HUDEP-2 (cell line): ENCODE measurements at regions not wholly inside any gene's neighbourhood (a gene's known extent, or its start where the extent isn't known, plus 50 kb on each side); places are given as distances from the start of the nearest gene placed in this dataset.
A peak's percentile ranks its signal among the peaks of the same experiment; 100 is the strongest.
"Not testable (repeated sequence)": the region's sequence is repeated elsewhere in the genome, so short reads cannot be mapped to it uniquely, and the experiment has no call there.

Experiments
- DNase-seq, 76 experiments: peaks; one replicate each; lab custom pipeline; 2025; ENCODE audit not compliant: unreplicated experiment in 76 of 76; lab: John Stamatoyannopoulos, UW

DNA sequence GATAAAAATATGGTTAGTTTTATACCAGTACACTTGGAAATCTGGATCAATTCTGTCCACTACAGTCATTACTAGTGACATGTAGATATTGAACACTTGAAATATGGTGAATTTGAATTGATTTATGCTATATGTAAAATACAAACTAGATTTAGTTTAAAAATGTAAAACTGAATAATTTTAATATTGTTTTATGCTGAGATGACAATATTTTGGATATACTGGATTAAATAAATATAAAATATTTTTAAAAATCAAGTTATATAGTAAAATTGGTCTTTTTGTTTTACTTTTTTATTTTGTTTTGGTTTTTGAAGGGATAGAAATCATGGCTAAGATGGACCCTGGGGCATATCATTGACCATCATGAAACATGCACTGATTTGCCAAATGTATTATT is 1372.8 kb upstream of the CDH18 start:
- DNase-seq: not testable (repeated sequence)

DNA sequence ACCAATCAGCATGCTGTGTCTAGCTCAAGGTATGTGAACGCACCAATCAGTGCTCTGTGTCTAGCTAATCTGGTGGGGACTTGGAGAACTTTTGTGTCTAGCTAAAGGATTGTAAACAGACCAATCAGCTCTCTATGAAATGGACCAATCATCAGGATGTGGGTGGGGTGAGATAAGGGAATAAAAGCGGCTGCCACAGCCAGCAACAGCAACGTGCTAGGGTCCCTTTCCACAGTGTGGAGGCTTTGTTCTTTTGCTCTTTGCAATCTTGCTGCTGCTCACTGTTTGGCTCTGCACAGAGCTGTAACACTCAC is 1353.9 kb upstream of the CDH18 start:
- DNase-seq: peak in 4 of 76 experiments; percentile 0 to 4 (median 1)

DNA sequence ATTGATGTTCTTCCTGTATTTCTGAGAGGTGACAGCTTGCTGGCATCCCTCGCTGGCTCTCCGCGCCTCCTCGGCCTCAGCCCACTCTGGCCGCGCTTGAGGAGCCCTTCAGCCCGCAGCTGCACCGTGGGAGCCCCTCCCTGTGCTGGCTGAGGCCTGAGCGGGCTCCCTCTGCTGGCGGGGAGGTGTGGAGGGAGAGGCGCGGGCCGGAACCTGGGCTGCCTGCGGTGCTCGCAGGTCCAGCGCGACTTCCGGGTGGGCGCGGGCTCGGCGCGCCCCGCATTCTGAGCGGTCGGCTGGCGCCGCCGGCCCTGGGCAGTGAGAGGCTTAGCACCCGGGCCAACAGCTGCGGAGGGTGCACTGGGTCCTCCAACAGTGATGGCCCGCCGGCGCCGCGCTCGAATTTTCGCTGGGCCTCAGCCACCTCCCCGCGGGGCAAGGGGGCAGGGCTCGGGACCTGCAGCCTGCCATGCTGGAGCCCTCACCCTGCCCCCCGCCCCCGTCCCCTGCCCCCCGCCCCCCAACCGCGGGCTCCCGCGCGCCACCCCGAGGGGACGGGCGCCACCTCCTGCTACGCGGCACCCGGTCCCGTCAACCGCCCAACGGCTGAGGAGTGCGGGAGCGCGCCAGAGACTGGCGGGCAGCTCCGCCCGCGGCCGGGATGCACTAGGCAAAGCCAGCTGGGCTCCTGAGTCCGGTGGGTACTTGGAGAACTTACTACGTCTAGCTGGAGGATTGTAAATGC is 1353.4 kb upstream of the CDH18 start:
- peak in 27 of 76 experiments; percentile 0 to 53 (median 3) for DNase-seq

DNA sequence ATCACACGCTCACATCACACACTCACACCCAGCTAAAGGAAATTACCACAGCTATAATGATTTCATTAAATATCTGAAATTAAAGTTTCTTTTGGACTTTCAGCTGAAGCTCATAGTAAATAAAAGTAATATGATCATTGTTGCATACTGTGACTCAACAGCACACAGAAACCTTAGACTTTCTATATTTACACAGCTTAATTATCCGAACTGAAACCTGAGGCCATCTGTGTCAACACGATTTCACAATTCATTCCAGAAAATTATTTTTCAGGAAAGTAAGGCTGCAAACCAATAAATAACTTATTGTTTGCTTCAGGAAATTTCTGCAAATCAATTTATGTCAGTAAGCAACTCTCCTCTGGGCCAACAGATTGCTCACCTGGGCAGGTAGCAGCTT is 1352.2 kb upstream of the CDH18 start:
- DNase-seq: not testable (repeated sequence)

DNA sequence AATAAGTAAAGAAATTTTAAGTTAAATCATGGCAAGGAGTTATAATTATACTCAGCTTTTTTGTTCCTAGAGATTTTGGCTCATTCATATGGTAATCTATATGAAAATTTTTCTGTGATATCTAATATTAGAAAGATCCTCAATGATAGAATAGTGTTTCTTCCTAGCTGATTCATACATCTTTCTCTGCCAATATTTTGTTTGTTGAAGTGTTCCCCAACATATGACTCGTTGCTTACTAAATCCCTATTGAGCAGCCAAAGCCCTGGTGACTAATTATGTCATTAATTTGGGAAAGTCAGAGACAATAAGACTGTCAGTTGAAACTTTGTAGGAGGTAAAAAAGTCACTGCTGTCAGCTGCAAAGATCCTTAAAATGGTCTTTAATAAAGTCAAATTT is 1348.5 kb upstream of the CDH18 start:
- DNase-seq: not testable (repeated sequence)

DNA sequence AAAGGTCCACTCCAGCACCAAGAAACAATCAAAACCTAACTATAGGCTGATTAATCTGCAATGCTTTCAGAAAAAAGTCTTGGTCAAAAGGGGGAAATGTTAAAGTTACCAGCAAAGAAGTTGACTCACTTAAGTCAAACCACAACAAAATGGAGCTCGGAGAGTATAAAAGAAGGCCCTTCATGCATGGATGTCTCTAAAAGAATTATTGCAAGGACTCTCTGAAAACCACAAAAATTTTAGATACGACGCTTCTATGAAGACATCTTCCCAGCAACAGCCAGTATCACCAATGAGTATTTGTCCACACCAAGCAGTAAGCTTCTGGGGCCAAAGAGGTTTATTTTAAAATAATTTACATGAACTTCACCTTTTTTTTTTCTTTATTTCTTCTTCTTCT is 1327.4 kb upstream of the CDH18 start:
- DNase-seq: not testable (repeated sequence)

DNA sequence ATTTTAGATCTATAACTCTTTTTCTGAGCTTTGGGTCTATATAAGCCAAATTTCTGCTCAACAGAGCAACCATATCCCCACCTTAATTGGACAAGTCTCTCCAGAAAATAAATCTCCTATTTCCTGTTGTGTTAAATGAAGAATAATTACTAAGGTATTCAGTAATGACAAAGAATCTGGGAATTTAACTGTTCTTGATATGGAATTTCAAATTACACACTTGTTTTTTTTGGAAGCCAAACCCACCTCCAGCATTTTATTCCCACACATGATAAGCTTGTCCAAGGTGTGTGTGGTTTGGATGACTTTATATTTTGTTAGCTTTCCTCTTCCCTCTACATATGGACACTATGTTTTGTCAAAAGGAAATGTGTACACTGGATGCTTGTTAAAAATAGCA is 1313.2 kb upstream of the CDH18 start:
- DNase-seq: not testable (repeated sequence)

DNA sequence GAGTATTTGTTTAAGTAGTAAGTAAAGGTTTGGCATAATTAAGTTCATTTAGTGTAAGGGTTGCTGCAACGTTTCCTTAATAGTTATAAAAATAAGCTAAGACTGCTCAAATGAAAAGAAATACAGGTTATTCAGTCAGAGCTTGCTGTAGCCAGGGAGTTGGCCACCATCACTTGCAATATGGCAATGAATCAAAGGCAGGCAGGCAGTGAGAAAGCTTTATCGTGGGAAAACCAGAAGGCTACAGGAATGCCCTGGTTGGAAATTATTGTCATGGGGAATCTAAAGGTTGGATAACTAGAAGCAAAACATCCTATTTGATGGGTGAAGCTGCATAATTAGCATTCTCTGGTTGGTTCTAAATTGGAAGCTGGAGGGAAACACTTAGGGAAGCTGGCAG is 1286.4 kb upstream of the CDH18 start:
- DNase-seq: not testable (repeated sequence)

DNA sequence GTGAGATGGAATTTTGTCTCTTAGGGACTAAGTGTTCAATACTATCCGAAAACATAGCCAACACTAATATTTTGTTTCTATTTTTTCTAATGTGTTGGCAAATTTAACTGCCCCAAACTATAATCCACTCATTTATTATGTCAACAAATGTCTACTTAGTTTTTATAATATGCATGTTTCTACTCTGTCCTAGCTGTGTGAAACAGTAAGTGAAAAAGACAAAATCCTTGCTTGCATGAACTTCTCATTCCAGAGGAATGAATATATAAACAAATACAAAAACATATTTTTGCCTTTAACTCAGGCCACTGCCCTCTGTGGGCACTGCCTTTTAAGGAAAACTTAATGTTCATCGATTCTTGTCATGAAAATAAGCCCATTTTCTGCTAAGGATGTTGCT is 1275.4 kb upstream of the CDH18 start:
- no peak for DNase-seq

DNA sequence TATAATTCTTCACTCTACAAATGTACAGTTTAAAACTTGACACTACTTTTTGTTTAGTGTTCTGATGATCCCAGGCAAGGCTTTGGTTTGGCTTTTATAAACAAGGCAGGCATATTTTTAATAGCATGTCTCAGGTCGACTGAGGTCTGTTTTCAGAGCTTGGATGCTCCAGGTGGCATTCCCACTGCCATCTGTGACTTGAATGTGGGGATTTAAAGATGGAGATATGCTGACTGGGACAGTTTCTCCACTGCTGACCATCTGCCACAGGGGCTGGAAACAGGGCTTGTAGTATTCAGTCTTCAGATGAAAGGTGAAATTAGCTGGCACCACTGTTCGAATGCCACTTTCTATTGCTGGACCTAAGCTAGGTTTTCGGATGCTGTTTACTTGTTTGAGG is 1266.2 kb upstream of the CDH18 start:
- no peak for DNase-seq

DNA sequence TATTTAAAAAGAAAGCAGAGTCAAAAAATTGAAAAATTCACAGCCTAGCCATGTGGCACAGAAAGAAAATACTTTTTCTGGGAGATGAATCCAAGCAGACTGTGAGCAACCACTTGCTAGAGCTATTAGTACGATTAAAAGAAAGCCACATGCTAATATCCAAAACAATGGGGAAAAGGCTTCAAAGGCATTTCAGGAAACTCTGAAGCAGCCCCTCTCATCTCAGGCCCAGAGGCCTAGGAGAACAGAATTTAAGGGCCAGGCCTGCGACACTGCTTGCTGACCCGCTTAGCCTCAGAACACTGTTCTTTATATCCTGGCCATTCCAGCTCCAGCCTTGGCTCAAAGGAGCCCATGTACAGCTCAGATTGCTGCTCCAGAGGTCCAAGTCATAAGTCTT is 1257.0 kb upstream of the CDH18 start:
- DNase-seq: no peak

DNA sequence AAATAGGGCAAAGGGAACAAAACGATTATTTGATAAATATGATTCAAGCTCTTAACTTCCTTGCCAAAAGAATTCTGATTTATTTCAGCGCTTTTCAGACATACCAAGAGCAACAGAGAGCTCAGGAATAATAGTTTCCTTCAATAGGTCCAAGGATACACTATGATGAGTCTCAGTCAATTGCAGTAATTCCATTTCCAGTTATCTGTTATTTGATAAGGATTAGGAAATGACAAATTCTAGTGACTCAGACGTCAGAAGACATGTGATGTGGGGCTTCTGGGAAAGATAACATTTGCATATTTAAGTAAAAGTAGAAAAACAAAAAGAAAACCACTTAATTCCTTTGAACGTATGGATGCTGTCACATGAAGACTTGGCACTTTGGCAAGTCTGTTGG is 1250.8 kb upstream of the CDH18 start:
- DNase-seq: no peak

DNA sequence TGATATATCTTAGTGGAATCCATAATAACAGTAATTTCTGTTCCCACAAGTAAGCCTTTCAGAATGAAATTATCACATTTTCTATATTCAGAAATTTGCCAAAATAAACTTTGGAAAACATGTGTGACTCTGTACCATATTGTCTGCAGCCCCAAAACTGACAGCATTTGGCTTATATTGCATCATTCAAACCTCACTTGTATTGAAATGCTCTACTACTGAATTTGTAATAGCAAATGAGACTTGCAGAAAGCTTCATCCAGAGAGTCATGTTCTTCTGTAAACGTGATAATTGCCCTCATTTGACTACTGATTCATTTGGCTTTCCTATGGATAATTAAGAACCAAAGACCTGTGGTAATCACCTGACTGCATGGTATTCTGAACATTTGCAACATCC is 1249.5 kb upstream of the CDH18 start:
- no peak for DNase-seq

DNA sequence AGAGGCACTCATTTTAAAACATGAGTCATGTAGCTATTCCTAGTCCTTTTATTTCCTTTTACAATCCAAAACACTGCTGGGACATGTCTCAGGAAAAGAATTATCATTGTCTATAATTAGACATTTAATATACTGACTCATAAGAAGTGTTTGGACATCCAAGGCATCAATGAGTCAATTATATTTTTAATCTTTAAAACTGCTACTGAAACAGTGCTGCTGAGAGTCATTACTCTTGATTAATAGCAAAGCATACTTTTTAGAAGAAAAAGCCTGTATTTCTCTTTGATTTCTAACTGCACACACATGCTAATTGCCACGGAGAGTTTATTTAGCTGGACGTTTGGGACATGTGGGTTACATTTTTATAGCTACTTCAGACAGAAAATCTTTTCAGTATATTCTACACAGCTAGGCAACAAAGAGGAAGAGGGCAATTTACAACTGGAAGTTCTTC is 1249.0 kb upstream of the CDH18 start:
- no peak for DNase-seq

DNA sequence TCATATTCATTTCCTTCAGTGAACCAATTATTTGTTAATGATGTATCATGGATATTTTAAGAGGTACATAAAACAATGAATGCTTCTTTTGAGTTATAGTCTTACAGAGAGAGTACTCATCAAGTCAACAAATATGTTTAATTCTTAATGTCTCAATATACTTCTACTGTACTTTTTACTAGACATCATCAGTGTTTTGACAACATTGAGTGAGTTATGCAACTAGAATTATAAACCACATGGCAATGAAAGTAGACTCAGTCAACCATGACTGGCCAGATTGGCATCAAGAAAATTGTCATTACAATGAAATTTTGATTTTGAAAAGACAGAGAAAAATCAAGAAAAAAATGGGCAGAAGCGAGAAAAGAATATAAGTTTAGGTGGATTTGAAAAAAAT is 1248.1 kb upstream of the CDH18 start:
- no peak for DNase-seq

DNA sequence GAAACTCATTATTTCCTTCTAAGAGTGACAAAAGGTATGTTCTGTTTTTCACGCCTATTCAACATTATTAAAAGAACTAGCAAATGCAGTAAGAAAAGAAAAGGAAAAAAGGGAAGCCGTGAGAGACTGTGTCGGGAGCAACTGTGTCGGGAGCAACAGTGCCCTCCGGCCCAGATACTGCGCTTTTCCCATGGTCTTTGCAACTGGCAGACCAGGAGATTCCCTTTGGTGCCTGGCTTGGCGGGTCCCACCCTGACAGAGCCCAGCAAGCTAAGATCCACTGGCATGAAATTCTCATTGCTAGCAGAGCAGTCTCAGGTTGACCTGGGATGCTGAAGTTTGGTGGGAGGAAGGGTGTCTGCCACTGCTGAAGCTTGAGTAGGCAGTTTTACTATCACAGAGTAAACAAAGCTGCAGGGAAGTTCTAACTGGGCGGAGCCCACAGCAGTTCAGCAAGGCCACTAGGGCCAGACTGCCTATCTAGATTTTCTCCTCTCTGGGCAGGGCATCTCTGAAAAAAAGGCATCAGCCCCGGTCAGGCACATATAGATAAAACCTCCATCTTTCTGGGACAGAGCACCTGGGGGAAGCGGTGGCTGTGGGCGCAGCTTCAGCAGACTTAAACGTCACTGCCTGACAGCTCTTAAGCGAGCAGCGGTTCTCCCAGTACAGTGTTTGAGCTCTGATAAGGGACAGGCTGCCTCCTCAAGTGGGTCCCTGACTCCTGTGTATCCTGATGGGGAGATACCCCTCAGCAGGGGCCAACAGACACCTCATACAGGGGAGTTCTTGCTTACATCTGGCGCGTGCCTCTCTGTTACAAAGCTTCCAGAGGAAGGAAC is 1237.4 kb upstream of the CDH18 start:
- peak in 4 of 76 experiments; percentile 6 to 68 (median 36) for DNase-seq

DNA sequence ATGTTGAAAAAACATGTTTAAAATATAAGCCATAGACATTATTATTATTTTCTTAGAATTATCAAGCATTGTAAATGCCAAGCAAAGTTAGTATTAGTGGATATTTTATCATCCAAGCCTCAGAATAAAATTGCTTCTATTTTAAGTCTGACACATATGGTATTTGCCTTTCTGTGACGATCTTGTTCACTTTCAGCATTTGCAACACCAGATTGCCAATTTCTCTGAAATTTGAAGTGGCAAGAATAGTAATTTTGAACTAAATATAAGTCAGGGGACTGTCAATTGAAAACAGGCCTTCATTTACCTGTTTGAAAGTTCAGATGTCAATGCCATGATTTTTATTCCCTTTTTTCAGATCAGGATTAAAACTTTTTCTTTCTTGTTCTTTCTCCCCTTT is 1233.6 kb upstream of the CDH18 start:
- DNase-seq: no peak

DNA sequence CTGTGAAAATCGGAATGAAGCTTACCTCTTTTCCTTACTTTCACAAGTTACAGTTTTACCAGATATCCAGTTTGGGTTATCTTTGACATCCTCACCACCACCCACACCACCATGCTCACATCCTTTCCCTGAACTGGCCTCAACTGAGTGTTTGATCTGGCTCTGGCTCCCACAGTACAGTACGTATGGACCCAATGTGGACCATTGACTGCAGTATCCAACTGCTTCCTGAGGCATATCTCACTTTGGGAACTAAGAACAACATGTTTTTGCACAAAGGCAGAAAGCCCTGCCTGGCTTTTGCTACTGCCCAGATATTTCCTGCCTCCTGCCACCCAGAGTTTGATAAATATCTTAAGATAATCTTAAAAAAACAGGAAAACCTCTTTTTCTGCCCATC is 1232.0 kb upstream of the CDH18 start:
- no peak for DNase-seq

DNA sequence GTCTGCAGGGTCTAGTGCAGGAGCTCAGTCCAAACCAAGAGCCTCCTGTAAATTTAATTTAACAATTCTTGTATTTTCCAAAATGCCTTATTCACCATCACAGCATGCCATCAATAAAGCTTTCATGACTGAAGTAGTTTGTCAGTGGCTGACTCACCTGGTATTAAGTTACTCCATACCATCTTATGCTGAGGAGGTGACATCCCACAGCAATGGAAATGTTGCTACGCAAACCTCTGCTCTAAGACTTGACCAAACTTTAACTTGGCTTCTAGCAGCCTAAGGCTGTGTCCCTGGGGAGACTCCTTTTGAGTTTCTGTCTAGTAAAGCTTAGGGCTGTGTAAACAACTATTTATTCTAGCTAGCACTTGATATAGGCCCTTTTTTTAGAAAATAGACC is 1231.3 kb upstream of the CDH18 start:
- DNase-seq: no peak

DNA sequence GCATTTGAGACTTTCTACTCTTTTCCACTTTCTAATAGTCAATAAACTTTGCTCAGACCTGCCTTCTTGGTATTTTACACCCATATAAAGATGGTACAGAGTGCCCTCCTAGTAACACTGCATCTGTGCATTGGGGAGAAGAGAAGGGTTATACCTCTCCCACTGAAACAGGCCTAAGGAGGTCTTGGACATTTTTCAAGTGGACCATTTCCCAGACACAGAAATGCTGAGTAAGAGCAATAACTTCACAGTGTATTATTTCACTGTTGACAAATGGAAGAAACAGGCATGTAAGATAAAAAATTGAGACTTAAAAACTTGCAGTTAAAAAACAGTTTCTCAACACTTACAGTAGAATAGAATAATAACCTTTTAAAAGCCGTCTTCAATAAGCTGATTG is 1224.0 kb upstream of the CDH18 start:
- no peak for DNase-seq

DNA sequence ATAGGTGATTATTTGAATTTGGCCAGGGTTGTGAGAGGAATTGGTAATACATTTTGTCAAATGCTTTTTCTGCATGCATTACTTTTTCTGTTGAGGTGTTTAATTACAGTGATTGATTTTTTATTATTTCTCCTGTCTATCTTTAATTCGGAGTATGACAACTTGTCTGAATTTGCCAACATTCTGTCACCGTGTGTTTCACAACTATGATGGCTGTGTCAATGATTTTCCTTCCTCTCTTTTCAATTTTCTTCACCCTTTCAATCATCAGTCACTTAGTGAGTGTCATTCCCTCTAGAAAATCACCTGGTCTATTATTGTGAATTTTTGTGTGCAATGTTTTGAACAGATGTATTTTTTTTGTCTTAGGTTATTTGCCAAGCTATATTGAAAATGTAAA is 1221.4 kb upstream of the CDH18 start:
- DNase-seq: no peak

DNA sequence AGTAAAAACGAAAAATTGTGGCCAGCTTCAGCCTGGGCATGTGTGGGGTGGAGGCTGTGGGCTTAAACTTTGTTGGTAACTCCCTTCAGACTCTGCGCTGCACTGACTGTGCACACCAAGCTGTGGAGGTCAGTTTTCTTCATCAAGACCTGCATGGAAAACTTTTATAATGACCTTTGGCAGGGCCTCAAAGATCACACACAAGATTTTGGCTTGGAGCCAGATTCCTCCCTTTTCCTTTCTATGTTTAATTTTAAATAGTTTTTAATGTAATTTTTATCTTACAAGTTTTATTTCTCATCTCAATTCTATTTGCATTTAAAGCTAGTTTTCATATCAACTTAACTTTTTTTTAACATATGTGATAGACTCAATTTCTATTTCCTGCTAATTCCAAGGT is 1211.1 kb upstream of the CDH18 start:
- peak in 2 of 76 experiments; percentile 1 to 7 for DNase-seq
